GM12878 (cell line): ENCODE measurements at regions not wholly inside any gene's neighbourhood (a gene's known extent, or its start where the extent isn't known, plus 50 kb on each side); places are given as distances from the start of the nearest gene placed in this dataset.

Source experiments
- ATAC-seq: fragments of 200-7000 bp; cut with Tn5 transposase; 3 replicates; pipeline ENCODE4 v1.9.1; 2020; ENCODE audit warnings: mild to moderate bottlenecking, moderate library complexity
- BruUV-seq: library from RNA; stranded (reverse); fragments of 400-500 nt; replicated peaks from 2 replicates; lab custom pipeline; 2021; lab: Mats Ljungman, UMichigan
- CTCF ChIA-PET: fragments of 300-600 bp; sonication (Branson Sonifier 250); formaldehyde crosslinking; extraction: SDS; loops from one replicate; lab custom pipeline; 2021; ENCODE audit warnings: inconsistent platforms; lab: Yijun Ruan, JAX
- POLR2A ChIA-PET: fragments of 350-600 bp; formaldehyde crosslinking; extraction: SDS; loops from one replicate; lab custom pipeline; 2021; ENCODE audit warnings: inconsistent platforms; lab: Charles Lee
- RAD21 ChIA-PET: fragments of 300-600 bp; sonication (Branson Sonifier 250); formaldehyde crosslinking; loops from one replicate; lab custom pipeline; 2023; ENCODE audit warnings: antibody characterized with exemption; ENCODE audit not compliant: unreplicated experiment; lab: Charles Lee
- SMC1A ChIA-PET: fragments of 300-600 bp; sonication (Branson Sonifier 250); formaldehyde crosslinking; loops from one replicate; lab custom pipeline; 2023; ENCODE audit not compliant: unreplicated experiment, uncharacterized antibody; lab: Charles Lee
- DNase-seq: peaks from one replicate; pipeline ENCODE4 v3.0.0-alpha.2; 2011; ENCODE audit warnings: low read depth, low spot score
- FAIRE-seq: peaks from 3 replicates; lab custom pipeline; 2011; peaks lifted over from hg19 to GRCh38; lab: Jason Lieb, UNC
- H2AFZ ChIP-seq: 2 replicates; pipeline ENCODE4 v1.6.0; 2011; ENCODE audit warnings: low read depth, low read length, control low read depth; ENCODE audit not compliant: control insufficient read depth
- H3K27ac ChIP-seq: 2 replicates; pipeline ENCODE4 v1.5.1; 2011; ENCODE audit warnings: control low read depth; ENCODE audit not compliant: control insufficient read depth, insufficient read depth
- H3K27me3 ChIP-seq, 2 experiments: replicated peaks in 1 of 2; 2 replicates each; pipeline versions ENCODE4 v1.6.0 to v1.6.1; 2011; ENCODE audit warnings: low read length in 1 of 2; ENCODE audit not compliant: control insufficient read depth in 2 of 2, insufficient read depth in 2 of 2
- H3K36me3 ChIP-seq, 2 experiments: 2 replicates each; pipeline ENCODE4 v1.5.1; 2011; ENCODE audit warnings: low read length in 1 of 2; ENCODE audit not compliant: control insufficient read depth in 2 of 2, insufficient read depth in 2 of 2
- H3K4me1 ChIP-seq: 2 replicates; pipeline ENCODE4 v1.6.1; 2011; ENCODE audit warnings: mild to moderate bottlenecking, low read length, moderate library complexity, mixed read lengths; ENCODE audit not compliant: control insufficient read depth, insufficient read depth
- H3K4me2 ChIP-seq: 2 replicates; pipeline ENCODE4 v1.6.0; 2011; ENCODE audit warnings: control low read depth; ENCODE audit not compliant: control insufficient read depth, insufficient read depth
- H3K4me3 ChIP-seq: fragments of 200-600 bp; sonication (generic); 2 replicates; pipeline ENCODE4 v1.5.1; 2016
- H3K79me2 ChIP-seq: 2 replicates; pipeline ENCODE4 v1.6.0; 2011; ENCODE audit warnings: low read length; ENCODE audit not compliant: control insufficient read depth, insufficient read depth
- H3K9ac ChIP-seq: 2 replicates; pipeline ENCODE4 v1.8.0; 2011; ENCODE audit warnings: low read length, control low read depth, mixed read lengths; ENCODE audit not compliant: control insufficient read depth, insufficient read depth
- H3K9me3 ChIP-seq: replicated peaks from 3 replicates; pipeline ENCODE4 v1.5.1; 2011; ENCODE audit warnings: mild to moderate bottlenecking, low read length; ENCODE audit not compliant: control insufficient read depth, insufficient read depth
- H4K20me1 ChIP-seq: 2 replicates; pipeline ENCODE4 v1.6.0; 2011; ENCODE audit not compliant: control insufficient read depth, insufficient read depth
- ATF3 ChIP-seq: IDR thresholded peaks from 2 replicates; pipeline ENCODE4 v1.6.1; 2011; ENCODE audit warnings: low read depth, mild to moderate bottlenecking, low read length, moderate library complexity, borderline replicate concordance; ENCODE audit errors: extremely low read depth
- CREM ChIP-seq: IDR thresholded peaks from 2 replicates; pipeline ENCODE4 v1.6.1; 2014; ENCODE audit warnings: antibody characterized with exemption, low read depth
- IRF3 ChIP-seq: fragments of 450-650 bp; IDR thresholded peaks from 2 replicates; pipeline ENCODE4 v1.6.1; 2014; ENCODE audit warnings: mild to moderate bottlenecking
- PKNOX1 ChIP-seq: fragments of 450-650 bp; IDR thresholded peaks from 2 replicates; pipeline ENCODE4 v1.6.1; 2016; ENCODE audit warnings: mild to moderate bottlenecking
- RB1 ChIP-seq: fragments of 450-650 bp; formaldehyde crosslinking; IDR thresholded peaks from 2 replicates; pipeline ENCODE4 v1.6.1; 2017; ENCODE audit warnings: mild to moderate bottlenecking, borderline replicate concordance
- ZBTB33 ChIP-seq: fragments of 450-650 bp; IDR thresholded peaks from 2 replicates; pipeline ENCODE4 v1.6.1; 2017; ENCODE audit warnings: mild to moderate bottlenecking
- ZNF24 ChIP-seq: fragments of 450-650 bp; IDR thresholded peaks from 2 replicates; pipeline ENCODE4 v1.6.1; 2017; ENCODE audit warnings: antibody characterized with exemption, mild to moderate bottlenecking
- ZNF687 ChIP-seq: fragments of 450-650 bp; IDR thresholded peaks from 2 replicates; pipeline ENCODE4 v1.6.1; 2017; ENCODE audit warnings: mild to moderate bottlenecking, moderate library complexity
- WGBS: methylation state at CpG from one replicate; pipeline ENCODE4 v1.1.6; 2016; ENCODE audit warnings: low lambda C conversion rate; ENCODE audit not compliant: insufficient replicate concordance, insufficient coverage; ENCODE audit errors: missing lambda C conversion rate; 5-methylcytosine and 5-hydroxymethylcytosine counted together
- in situ Hi-C: fragments of 300-500 bp; cut with MboI; formaldehyde crosslinking; loops from 9 replicates; pipeline ENCODE4 v1.14.3; 2018; ENCODE audit warnings: mixed read lengths
- intact Hi-C: fragments of 100-400 bp; cut with micrococcal nuclease; formaldehyde crosslinking; loops from one replicate; pipeline ENCODE4 v1.14.2; 2022; ENCODE audit not compliant: unreplicated experiment

GRCh38 chr6:82088978-82089771 is 158.4 kb downstream of the IBTK start:
- no peak for ATAC-seq
- DNase-seq: no peak
- H4K20me1 ChIP-seq: no peaks in the 10 kb centered on the region
- no peak overlapping the region for H3K9ac ChIP-seq
- no peak for FAIRE-seq
- H3K27ac ChIP-seq: no peak overlapping the region
- no peak for TF ChIP-seq ZBTB33
- TF ChIP-seq IRF3: no peak
- no peak for TF ChIP-seq ATF3
- no peak for TF ChIP-seq ZNF687
- no peak for TF ChIP-seq PKNOX1
- no peak for TF ChIP-seq ZNF24
- no peak for TF ChIP-seq CREM
- no peak for TF ChIP-seq RB1
- no TSS peak for BruUV-seq
- 43% methylated on average over 4 of the region's 4 CpGs for WGBS
- H3K79me2 ChIP-seq: no peaks in the 10 kb centered on the region
- SMC1A ChIA-PET: interaction anchor here (0.8 kb wide), 2 partner anchors 11 to 13 kb away, joined by 3 read pairs; no protein-coding TSS in a partner anchor
- H3K36me3 ChIP-seq: no peaks in the 10 kb centered on the region
- in situ Hi-C loops (no loop called here), intact Hi-C loops (no loop called here)
- H2AFZ ChIP-seq: no peak overlapping the region
- no peak overlapping the region for H3K4me3 ChIP-seq
- RAD21 ChIA-PET: no interaction called here
- no peak overlapping the region for H3K4me2 ChIP-seq
- CTCF ChIA-PET: interaction anchor here (0.6 to 1.4 kb wide), 3 partner anchors 11 to 87 kb away, joined by 3 to 4 read pairs (median 3); no protein-coding TSS in a partner anchor
- no peaks in the 10 kb centered on the region for H3K4me1 ChIP-seq
- POLR2A ChIA-PET: interaction anchor here (0.5 to 1.6 kb wide), 2 partner anchors 14 to 347 kb away, joined by 4 to 5 read pairs; no protein-coding TSS in a partner anchor
- no peaks in the 10 kb centered on the region for H3K9me3 ChIP-seq
- no peaks in the 10 kb centered on the region for H3K27me3 ChIP-seq
